ENCODE measurements at regions not wholly inside any gene's neighbourhood (a gene's known extent, or its start where the extent isn't known, plus 50 kb on each side); places are given as distances from the start of the nearest gene placed in this dataset.
A peak's percentile ranks its signal among the peaks of the same experiment; 100 is the strongest.
"Not testable (repeated sequence)": the region's sequence is repeated elsewhere in the genome, so short reads cannot be mapped to it uniquely, and the experiment has no call there.

DNA sequence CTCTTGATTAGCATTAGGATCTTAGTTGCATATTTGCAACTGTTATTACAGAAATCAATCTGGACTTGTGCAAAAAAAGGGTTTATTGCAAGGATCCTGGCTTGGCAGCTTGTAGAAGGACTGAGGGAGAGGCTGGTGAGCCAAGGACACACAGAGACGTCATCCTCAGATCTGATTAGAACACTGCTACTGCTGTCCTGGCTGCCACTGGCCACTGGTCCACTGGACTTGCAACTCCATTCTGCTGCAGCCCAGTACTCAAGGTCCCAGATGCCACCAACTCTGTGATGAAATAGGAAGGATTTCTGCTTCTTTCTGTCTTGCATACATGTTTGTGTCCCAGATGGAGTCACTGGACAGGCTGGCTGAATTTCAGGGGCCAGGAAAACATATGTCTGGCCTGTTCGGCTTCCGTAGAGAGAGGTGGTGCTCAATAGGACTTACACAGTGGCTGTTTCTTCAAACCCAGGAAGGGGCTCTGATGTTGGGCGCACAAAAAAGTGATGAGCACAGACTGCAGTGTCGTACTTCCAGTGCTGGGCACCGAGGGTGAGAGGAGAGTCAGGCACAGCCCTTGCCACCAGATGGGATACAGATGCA lies 68.9 kb upstream of the SH3PXD2B start:
- intact Hi-C loops (cut with micrococcal nuclease): no loop called here
- H3K27ac Mint-ChIP-seq: no peak overlapping the region
- no peak overlapping the region for H3K4me3 ChIP-seq (ENCODE audit: low read length)
- peaks cover 2 to 32% (median 23%) of the 10 kb centered on the region in 11 donors for H3K9me3 Mint-ChIP-seq
- H3K4me1 Mint-ChIP-seq: no peaks in the 10 kb centered on the region
- ATAC-seq (no peak), DNase-seq (no peak)
- no peak overlapping the region for H3K4me3 Mint-ChIP-seq
- H3K36me3 ChIP-seq (ENCODE audit: control insufficient read depth in 2 of 3, insufficient read depth in 3 of 3, low read length in 3 of 3): no peaks in the 10 kb centered on the region
- H3K27ac ChIP-seq (ENCODE audit: low read depth, low read length): no peak overlapping the region
- H3K4me1 ChIP-seq (ENCODE audit: control insufficient read depth in 2 of 2, insufficient read depth in 2 of 2, low read length in 2 of 2): no peaks in the 10 kb centered on the region
- peaks cover 0 to 13% (median 0%) of the 10 kb centered on the region in 5 donors for H3K36me3 Mint-ChIP-seq
- H3K27me3 ChIP-seq (ENCODE audit: control insufficient read depth in 2 of 2, insufficient read depth in 2 of 2, low read length in 2 of 2): no peaks in the 10 kb centered on the region
- POLR2A ChIA-PET: no interaction called here
- CTCF ChIA-PET: no interaction called here
- H3K9me3 ChIP-seq (ENCODE audit: control insufficient read depth in 2 of 3, low read length in 3 of 3): peaks cover 0 to 6% (median 0%) of the 10 kb centered on the region in 3 experiments
- peaks cover 8 to 31% (median 26%) of the 10 kb centered on the region in 5 donors for H3K27me3 Mint-ChIP-seq

DNA sequence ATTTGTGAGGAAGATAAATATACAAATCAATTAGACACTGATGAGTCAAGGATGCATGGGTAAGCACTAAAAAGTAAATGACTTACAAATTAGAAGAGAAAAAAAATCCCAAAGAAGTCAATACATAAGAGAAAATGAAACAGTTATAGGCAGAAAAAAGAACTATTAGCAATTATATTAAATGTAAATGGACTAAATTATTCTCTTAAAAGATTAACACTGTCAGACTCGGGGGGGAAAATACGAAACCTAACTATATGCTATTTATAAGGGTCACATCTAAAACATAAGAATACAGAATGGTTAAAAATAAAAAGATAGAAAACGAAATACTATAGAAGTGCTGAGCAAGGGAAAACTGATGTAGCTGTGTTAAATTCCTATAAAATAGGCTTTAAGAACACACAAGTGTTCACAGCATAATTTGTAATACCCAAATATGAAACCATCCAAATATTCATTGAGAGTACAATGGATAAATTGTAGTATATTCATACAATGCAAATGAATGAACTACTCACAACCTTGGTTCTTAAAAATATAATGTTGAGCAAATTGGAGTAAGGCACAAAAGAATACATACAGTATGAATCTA lies 67.1 kb upstream of the SH3PXD2B start:
- H3K36me3 ChIP-seq (ENCODE audit: control insufficient read depth in 2 of 3, insufficient read depth in 3 of 3, low read length in 3 of 3): no peaks in the 10 kb centered on the region
- no peaks in the 10 kb centered on the region for H3K27me3 ChIP-seq (ENCODE audit: control insufficient read depth in 2 of 2, insufficient read depth in 2 of 2, low read length in 2 of 2)
- H3K27me3 Mint-ChIP-seq: peaks cover 8 to 22% (median 16%) of the 10 kb centered on the region in 5 donors
- H3K4me3 ChIP-seq (ENCODE audit: low read length): no peak overlapping the region
- no peak overlapping the region for H3K4me3 Mint-ChIP-seq
- no peak overlapping the region for H3K27ac Mint-ChIP-seq
- H3K9me3 Mint-ChIP-seq: peaks cover 2 to 33% (median 20%) of the 10 kb centered on the region in 11 donors
- DNase-seq: no peak
- no peak for ATAC-seq
- no peaks in the 10 kb centered on the region for H3K4me1 ChIP-seq (ENCODE audit: control insufficient read depth in 2 of 2, insufficient read depth in 2 of 2, low read length in 2 of 2)
- peaks cover 0 to 13% (median 0%) of the 10 kb centered on the region in 5 donors for H3K36me3 Mint-ChIP-seq
- H3K27ac ChIP-seq (ENCODE audit: low read depth, low read length): no peak overlapping the region
- CTCF ChIA-PET: no interaction called here
- intact Hi-C loops (cut with micrococcal nuclease): no loop called here
- POLR2A ChIA-PET: no interaction called here
- peaks cover 0 to 6% (median 0%) of the 10 kb centered on the region in 3 experiments for H3K9me3 ChIP-seq (ENCODE audit: control insufficient read depth in 2 of 3, low read length in 3 of 3)
- H3K4me1 Mint-ChIP-seq: no peaks in the 10 kb centered on the region

DNA sequence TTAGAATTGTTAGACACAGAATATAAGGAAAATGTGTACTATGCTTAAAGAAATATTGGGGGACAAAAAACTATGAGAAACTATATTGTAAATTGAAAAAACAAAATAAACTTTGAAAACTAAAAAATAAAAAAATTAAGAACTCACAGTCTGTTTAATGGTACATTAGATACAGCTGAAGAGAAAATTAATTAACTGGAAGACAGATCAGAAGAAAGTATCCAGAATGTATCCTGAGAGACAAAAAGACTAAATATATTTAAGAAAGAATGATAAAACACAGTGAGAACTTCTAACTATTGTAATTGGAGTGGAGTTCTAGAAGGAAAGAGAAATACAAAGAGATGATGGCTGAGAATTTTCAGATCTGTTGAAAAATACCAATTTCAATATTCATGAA lies 57.6 kb upstream of the SH3PXD2B start:
- no peak overlapping the region for H3K4me3 ChIP-seq (ENCODE audit: low read length)
- Mint-ChIP-seq H3K9me3 (peaks cover 4 to 42% (median 17%) of the 10 kb centered on the region in 11 donors), H3K36me3 (peaks cover 0 to 16% (median 6%) of the 10 kb centered on the region in 5 donors), H3K27me3 (peaks cover 13 to 66% (median 44%) of the 10 kb centered on the region in 5 donors), H3K4me3 (no peak overlapping the region), H3K4me1 (no peaks in the 10 kb centered on the region), H3K27ac (no peak overlapping the region)
- no peak for ATAC-seq
- H3K4me1 ChIP-seq (ENCODE audit: control insufficient read depth in 2 of 2, insufficient read depth in 2 of 2, low read length in 2 of 2): no peaks in the 10 kb centered on the region
- no peak for DNase-seq
- no peak overlapping the region for H3K27ac ChIP-seq (ENCODE audit: low read depth, low read length)
- CTCF ChIA-PET: no interaction called here
- H3K36me3 ChIP-seq (ENCODE audit: control insufficient read depth in 2 of 3, insufficient read depth in 3 of 3, low read length in 3 of 3): no peaks in the 10 kb centered on the region
- H3K9me3 ChIP-seq (ENCODE audit: control insufficient read depth in 2 of 3, low read length in 3 of 3): peaks cover 0 to 11% (median 0%) of the 10 kb centered on the region in 3 experiments
- POLR2A ChIA-PET: no interaction called here
- no peaks in the 10 kb centered on the region for H3K27me3 ChIP-seq (ENCODE audit: control insufficient read depth in 2 of 2, insufficient read depth in 2 of 2, low read length in 2 of 2)
- intact Hi-C loops (cut with micrococcal nuclease): no loop called here

DNA sequence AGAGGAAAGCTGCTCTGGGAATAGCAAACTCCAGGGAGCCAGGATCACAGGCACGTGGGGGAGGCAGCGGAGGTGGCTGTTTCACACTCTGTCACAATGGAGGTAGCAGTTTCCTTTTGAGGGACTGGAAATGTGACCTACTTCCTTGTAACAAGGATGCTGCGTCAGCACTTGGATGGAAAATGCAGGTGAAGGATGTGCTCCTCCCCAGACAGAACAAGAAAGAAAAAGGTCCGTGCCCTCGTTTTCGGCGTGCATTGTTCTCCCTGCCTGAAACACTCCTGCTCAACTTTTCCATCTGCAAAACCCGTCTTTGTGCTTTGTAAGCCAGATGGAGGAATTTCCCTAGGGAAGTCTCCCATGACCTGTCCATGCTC lies 55.1 kb upstream of the SH3PXD2B start:
- Mint-ChIP-seq H3K4me3 (no peak overlapping the region), H3K27ac (no peak overlapping the region), H3K27me3 (peaks cover 3 to 59% (median 45%) of the 10 kb centered on the region in 5 donors), H3K9me3 (peaks cover 4 to 42% (median 17%) of the 10 kb centered on the region in 11 donors), H3K36me3 (peaks cover 0 to 16% (median 6%) of the 10 kb centered on the region in 5 donors), H3K4me1 (no peaks in the 10 kb centered on the region)
- Histone ChIP-seq H3K27ac (ENCODE audit: low read depth, low read length) (no peak overlapping the region), H3K4me3 (ENCODE audit: low read length) (no peak overlapping the region), H3K27me3 (ENCODE audit: control insufficient read depth in 2 of 2, insufficient read depth in 2 of 2, low read length in 2 of 2) (no peaks in the 10 kb centered on the region), H3K9me3 (ENCODE audit: control insufficient read depth in 2 of 3, low read length in 3 of 3) (peaks cover 0 to 11% (median 0%) of the 10 kb centered on the region in 3 experiments), H3K4me1 (ENCODE audit: control insufficient read depth in 2 of 2, insufficient read depth in 2 of 2, low read length in 2 of 2) (no peaks in the 10 kb centered on the region), H3K36me3 (ENCODE audit: control insufficient read depth in 2 of 3, insufficient read depth in 3 of 3, low read length in 3 of 3) (no peaks in the 10 kb centered on the region)
- no peak for ATAC-seq
- no peak for DNase-seq
- CTCF ChIA-PET: no interaction called here
- POLR2A ChIA-PET: no interaction called here
- intact Hi-C loops (cut with micrococcal nuclease): no loop called here

DNA sequence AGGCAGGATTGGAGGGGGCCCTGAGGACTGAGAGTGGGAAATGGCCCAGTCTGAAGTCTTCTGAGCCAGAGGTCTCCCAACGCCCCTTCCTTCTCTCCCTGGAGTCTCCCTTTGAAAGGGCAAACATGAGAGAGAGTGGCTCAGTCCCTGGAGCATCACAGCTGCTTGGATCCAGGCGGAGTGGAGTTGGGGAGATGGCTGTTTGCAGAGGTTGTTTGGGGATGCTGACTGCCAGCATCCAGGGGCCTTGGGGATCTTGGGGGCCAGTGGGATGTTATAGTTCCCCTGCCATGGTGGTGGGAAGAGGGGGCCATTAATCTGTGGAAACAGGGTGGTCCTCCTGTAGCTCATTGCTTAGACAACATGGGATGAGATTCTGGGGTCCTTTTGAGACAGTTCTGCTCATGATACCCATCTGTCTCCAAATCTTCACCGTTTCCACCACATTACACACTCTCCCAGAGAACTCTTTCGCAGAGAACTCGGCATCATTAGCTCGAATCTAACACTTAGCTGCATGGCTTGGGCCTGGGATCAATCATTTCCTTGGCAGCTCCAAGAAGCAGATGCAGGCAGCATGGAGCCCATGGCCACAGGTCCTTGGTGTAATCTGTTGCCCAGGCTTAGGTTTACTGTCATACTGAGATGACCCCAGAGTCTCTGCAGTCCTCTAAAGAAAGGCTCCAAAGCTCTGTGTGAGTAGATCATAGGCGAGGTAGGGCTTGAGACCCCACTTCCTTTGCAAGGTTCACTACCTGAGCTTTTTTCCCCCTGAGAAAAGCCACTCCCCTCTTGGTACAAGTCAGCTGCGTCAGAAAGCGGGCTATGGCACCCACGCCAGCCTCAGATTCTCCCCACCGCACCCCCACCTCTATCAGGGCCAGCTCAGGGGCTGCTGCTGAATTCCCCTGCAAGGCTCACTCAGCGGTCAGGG lies 54.4 kb upstream of the SH3PXD2B start:
- H3K4me3 Mint-ChIP-seq: no peak overlapping the region
- POLR2A ChIA-PET: no interaction called here
- Histone ChIP-seq H3K9me3 (ENCODE audit: control insufficient read depth in 2 of 3, low read length in 3 of 3) (peaks cover 0 to 9% (median 0%) of the 10 kb centered on the region in 3 experiments), H3K4me3 (ENCODE audit: low read length) (no peak overlapping the region), H3K4me1 (ENCODE audit: control insufficient read depth in 2 of 2, insufficient read depth in 2 of 2, low read length in 2 of 2) (no peaks in the 10 kb centered on the region), H3K27me3 (ENCODE audit: control insufficient read depth in 2 of 2, insufficient read depth in 2 of 2, low read length in 2 of 2) (no peaks in the 10 kb centered on the region), H3K27ac (ENCODE audit: low read depth, low read length) (no peak overlapping the region), H3K36me3 (ENCODE audit: control insufficient read depth in 2 of 3, insufficient read depth in 3 of 3, low read length in 3 of 3) (no peaks in the 10 kb centered on the region)
- DNase-seq: no peak
- no peak overlapping the region for H3K27ac Mint-ChIP-seq
- intact Hi-C loops (cut with micrococcal nuclease): no loop called here
- peaks cover 3 to 54% (median 45%) of the 10 kb centered on the region in 5 donors for H3K27me3 Mint-ChIP-seq
- H3K9me3 Mint-ChIP-seq: peaks cover 4 to 37% (median 17%) of the 10 kb centered on the region in 11 donors
- CTCF ChIA-PET: no interaction called here
- H3K36me3 Mint-ChIP-seq: peaks cover 0 to 16% (median 6%) of the 10 kb centered on the region in 5 donors
- ATAC-seq: no peak
- H3K4me1 Mint-ChIP-seq: no peaks in the 10 kb centered on the region

DNA sequence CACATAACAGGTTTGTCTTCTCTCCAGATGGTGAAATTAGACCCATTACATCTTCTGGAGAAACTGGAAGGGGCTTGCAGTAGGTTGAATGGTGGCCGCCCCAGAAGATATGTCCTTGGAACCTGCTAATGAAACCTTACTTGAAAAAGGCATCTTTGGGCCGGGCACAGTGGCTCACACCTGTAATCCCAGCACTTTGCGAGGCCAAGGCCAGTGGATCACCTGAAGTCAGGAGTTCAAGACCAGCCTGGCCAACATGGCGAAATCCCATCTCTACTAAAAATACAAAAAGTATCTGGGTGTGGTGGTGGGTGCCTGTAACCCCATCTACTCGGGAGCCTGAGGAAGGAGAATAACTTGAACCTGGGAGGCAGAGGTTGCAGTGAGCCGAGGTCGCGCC lies 53.2 kb upstream of the SH3PXD2B start:
- CTCF ChIA-PET; H3K4me3 ChIP-seq (ENCODE audit: low read length); H3K27me3 ChIP-seq (ENCODE audit: control insufficient read depth in 2 of 2, insufficient read depth in 2 of 2, low read length in 2 of 2); H3K4me1 ChIP-seq (ENCODE audit: control insufficient read depth in 2 of 2, insufficient read depth in 2 of 2, low read length in 2 of 2); H3K36me3 ChIP-seq (ENCODE audit: control insufficient read depth in 2 of 3, insufficient read depth in 3 of 3, low read length in 3 of 3); H3K27ac ChIP-seq (ENCODE audit: low read depth, low read length); H3K9me3 ChIP-seq (ENCODE audit: control insufficient read depth in 2 of 3, low read length in 3 of 3); ATAC-seq; POLR2A ChIA-PET; H3K4me3 Mint-ChIP-seq; intact Hi-C loops (cut with micrococcal nuclease); H3K27ac Mint-ChIP-seq; H3K4me1 Mint-ChIP-seq: not testable (repeated sequence)
- peaks cover 3 to 42% (median 38%) of the 10 kb centered on the region in 5 donors for H3K27me3 Mint-ChIP-seq
- H3K36me3 Mint-ChIP-seq: peaks cover 0 to 10% (median 3%) of the 10 kb centered on the region in 5 donors
- peaks cover 3 to 25% (median 12%) of the 10 kb centered on the region in 11 donors for H3K9me3 Mint-ChIP-seq
- DNase-seq: peak in 1 of 9 donors; percentile 6

Data from naive thymus-derived CD4-positive, alpha-beta T cell (primary cell).